Neural cell (in vitro differentiated cells): ENCODE measurements at regions not wholly inside any gene's neighbourhood (a gene's known extent, or its start where the extent isn't known, plus 50 kb on each side); places are given as distances from the start of the nearest gene placed in this dataset.

ENCODE experiments used
- H2AFZ ChIP-seq: fragments of 200-600, 300-800 bp; sonication (generic), shearing (Covaris generic); 2 replicates; pipeline ENCODE4 v1.6.0; 2014; ENCODE audit warnings: low read depth, mild to moderate bottlenecking, antibody characterized with exemption, low read length, moderate library complexity
- H3F3A ChIP-seq: fragments of 200-600 bp; shearing (Covaris generic); 2 replicates; pipeline ENCODE4 v1.6.1; 2016; ENCODE audit warnings: mild to moderate bottlenecking, moderate library complexity, mixed read lengths, antibody characterized with exemption, low read length; ENCODE audit not compliant: insufficient read depth, poor library complexity, severe bottlenecking
- H3K27ac ChIP-seq: fragments of 200-600, 300-800 bp; sonication (generic), shearing (Covaris generic); 2 replicates; pipeline ENCODE4 v1.5.1; 2014; ENCODE audit warnings: mild to moderate bottlenecking, low read length, moderate library complexity
- H3K27me3 ChIP-seq: fragments of 300-800, 200-600 bp; sonication (generic), shearing (Covaris generic); 2 replicates; pipeline ENCODE4 v1.6.0; 2014; ENCODE audit warnings: mild to moderate bottlenecking, low read depth, low read length, moderate library complexity; ENCODE audit not compliant: insufficient read depth
- H3K36me3 ChIP-seq: fragments of 300-800, 200-600 bp; sonication (generic), shearing (Covaris generic); 2 replicates; pipeline ENCODE4 v1.5.1; 2014; ENCODE audit warnings: mild to moderate bottlenecking, antibody characterized with exemption, low read length, moderate library complexity; ENCODE audit not compliant: insufficient read depth
- H3K4me2 ChIP-seq: fragments of 300-800, 200-600 bp; sonication (generic), shearing (Covaris generic); 2 replicates; pipeline ENCODE4 v1.6.0; 2014; ENCODE audit warnings: mild to moderate bottlenecking, low read length
- H3K4me3 ChIP-seq: fragments of 300-800, 200-600 bp; sonication (generic), shearing (Covaris generic); 2 replicates; pipeline ENCODE4 v1.5.1; 2014; ENCODE audit warnings: mild to moderate bottlenecking, low read length, moderate library complexity
- H3K79me2 ChIP-seq: fragments of 200-600 bp; shearing (Covaris generic); replicated peaks from 2 replicates; pipeline ENCODE4 v1.6.0; 2014; ENCODE audit warnings: mild to moderate bottlenecking, low read length, moderate library complexity; ENCODE audit not compliant: insufficient read depth
- H3K9ac ChIP-seq: fragments of 300-800, 200-600 bp; sonication (generic), shearing (Covaris generic); 2 replicates; pipeline ENCODE4 v1.6.1; 2016; ENCODE audit warnings: mild to moderate bottlenecking, low read length, mixed read lengths
- H3K9me2 ChIP-seq: fragments of 200-600 bp; shearing (Covaris generic); 2 replicates; pipeline ENCODE4 v1.6.1; 2016; ENCODE audit warnings: mild to moderate bottlenecking, low read length, mixed read lengths; ENCODE audit not compliant: insufficient read depth
- H3K9me3 ChIP-seq: fragments of 200-600, 300-800 bp; sonication (generic), shearing (Covaris generic); 2 replicates; pipeline ENCODE4 v1.6.1; 2016; ENCODE audit warnings: mild to moderate bottlenecking, mixed run types, low read length, moderate library complexity, mixed read lengths
- H4K20me1 ChIP-seq: fragments of 200-600 bp; shearing (Covaris generic); 2 replicates; pipeline ENCODE4 v1.6.1; 2016; ENCODE audit warnings: mild to moderate bottlenecking, mixed run types; ENCODE audit not compliant: insufficient read depth
- CTCF ChIP-seq: fragments of 450-650 bp; IDR thresholded peaks from 2 replicates; pipeline ENCODE4 v1.5.1; 2014; ENCODE audit warnings: antibody characterized with exemption, mild to moderate bottlenecking, moderate library complexity; ENCODE audit not compliant: poor library complexity, severe bottlenecking
- EP300 ChIP-seq: fragments of 450-650 bp; conservative IDR thresholded peaks from 2 replicates; pipeline ENCODE4 v1.6.1; 2014; ENCODE audit warnings: antibody characterized with exemption, mild to moderate bottlenecking, moderate library complexity; ENCODE audit not compliant: poor library complexity, severe bottlenecking
- EZH2 ChIP-seq: fragments of 200-600, 300-800 bp; shearing (Covaris generic), sonication (generic); IDR thresholded peaks from 2 replicates; pipeline ENCODE4 v1.6.1; 2014; ENCODE audit warnings: antibody characterized with exemption, low read length, borderline replicate concordance, mild to moderate bottlenecking; ENCODE audit not compliant: insufficient read depth, poor library complexity, severe bottlenecking
- MXI1 ChIP-seq: fragments of 450-650 bp; conservative IDR thresholded peaks from 2 replicates; pipeline ENCODE4 v1.6.1; 2014; ENCODE audit warnings: antibody characterized with exemption, mild to moderate bottlenecking; ENCODE audit not compliant: poor library complexity, severe bottlenecking
- POLR2AphosphoS5 ChIP-seq: IDR thresholded peaks from 2 replicates; pipeline ENCODE4 v1.6.1; 2012
- RAD21 ChIP-seq: fragments of 450-650 bp; conservative IDR thresholded peaks from 2 replicates; pipeline ENCODE4 v1.6.1; 2014; ENCODE audit warnings: antibody characterized with exemption, mild to moderate bottlenecking, moderate library complexity
- REST ChIP-seq: IDR thresholded peaks from 2 replicates; pipeline ENCODE4 v1.6.1; 2012; ENCODE audit warnings: borderline replicate concordance
- SMC3 ChIP-seq: fragments of 450-650 bp; conservative IDR thresholded peaks from 2 replicates; pipeline ENCODE4 v1.6.1; 2014; ENCODE audit warnings: antibody characterized with exemption, mild to moderate bottlenecking, moderate library complexity; ENCODE audit not compliant: poor library complexity
- TAF1 ChIP-seq: IDR thresholded peaks from 2 replicates; pipeline ENCODE4 v1.6.1; 2012; ENCODE audit warnings: low read depth

- Histone ChIP-seq H3K27me3 (no peaks in the 10 kb centered on the region), H3K79me2 (no peaks in the 10 kb centered on the region), H3F3A (no peaks in the 10 kb centered on the region), H3K9me2 (no peaks in the 10 kb centered on the region), H3K27ac (no peak overlapping the region), H3K9ac (no peak overlapping the region), H3K4me3 (no peak overlapping the region), H3K9me3 (no peaks in the 10 kb centered on the region), H4K20me1 (no peaks in the 10 kb centered on the region), H3K36me3 (no peaks in the 10 kb centered on the region), H2AFZ (no peak overlapping the region), H3K4me2 (no peak overlapping the region)
- TF ChIP-seq SMC3 (no peak), RAD21 (no peak), POLR2AphosphoS5 (no peak), REST (no peak), TAF1 (no peak), EZH2 (no peak), MXI1 (no peak), EP300 (no peak), CTCF (no peak)
Observed at GRCh38 chr15:31463521-31464102, 137.0 kb downstream of the KLF13 start.

- H3K79me2 ChIP-seq, result no peaks in the 10 kb centered on the region
- H3K9me2 ChIP-seq, result no peaks in the 10 kb centered on the region
Observed at GRCh38 chr15:31464216-31465082, 137.8 kb downstream of the KLF13 start.

More at GRCh38 chr15:31464216-31465082, 137.8 kb downstream of the KLF13 start:
- no peak overlapping the region for H2AFZ ChIP-seq
- no peaks in the 10 kb centered on the region for H3K27me3 ChIP-seq
- H3K36me3 ChIP-seq, result no peaks in the 10 kb centered on the region
- H3F3A ChIP-seq, result no peaks in the 10 kb centered on the region
- no peak overlapping the region for H3K27ac ChIP-seq
- no peaks in the 10 kb centered on the region for H3K9me3 ChIP-seq
- no peaks in the 10 kb centered on the region for H4K20me1 ChIP-seq
- no peak overlapping the region for H3K4me3 ChIP-seq
- no peak overlapping the region for H3K9ac ChIP-seq
- no peak overlapping the region for H3K4me2 ChIP-seq
- TF ChIP-seq REST (no peak), TAF1 (no peak), MXI1 (no peak), POLR2AphosphoS5 (no peak), EP300 (no peak), SMC3 (no peak), CTCF (no peak)
